ENCODE measurements at regions not wholly inside any gene's neighbourhood (a gene's known extent, or its start where the extent isn't known, plus 50 kb on each side); places are given as distances from the start of the nearest gene placed in this dataset.

DNA sequence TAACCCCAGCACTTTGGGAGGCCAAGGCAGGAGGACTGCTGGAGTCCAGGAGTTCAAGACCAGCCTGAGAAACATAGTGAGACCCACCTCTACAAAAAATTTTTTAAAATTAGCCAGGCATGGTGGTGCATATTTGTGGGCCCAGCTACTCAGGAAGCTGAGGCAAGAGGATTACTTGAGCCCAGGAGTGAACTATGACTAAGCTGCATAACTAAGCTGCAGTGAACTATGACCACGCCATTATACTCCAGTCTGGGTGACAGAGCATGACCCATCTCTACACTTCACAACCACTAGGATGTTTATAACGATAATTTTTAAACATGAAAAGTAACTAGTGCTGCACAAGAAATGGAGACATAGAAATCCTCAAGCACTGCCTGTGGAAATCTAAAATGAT lies 352.7 kb upstream of the SGCG start:
- TF ChIP-seq, protein P1, sequence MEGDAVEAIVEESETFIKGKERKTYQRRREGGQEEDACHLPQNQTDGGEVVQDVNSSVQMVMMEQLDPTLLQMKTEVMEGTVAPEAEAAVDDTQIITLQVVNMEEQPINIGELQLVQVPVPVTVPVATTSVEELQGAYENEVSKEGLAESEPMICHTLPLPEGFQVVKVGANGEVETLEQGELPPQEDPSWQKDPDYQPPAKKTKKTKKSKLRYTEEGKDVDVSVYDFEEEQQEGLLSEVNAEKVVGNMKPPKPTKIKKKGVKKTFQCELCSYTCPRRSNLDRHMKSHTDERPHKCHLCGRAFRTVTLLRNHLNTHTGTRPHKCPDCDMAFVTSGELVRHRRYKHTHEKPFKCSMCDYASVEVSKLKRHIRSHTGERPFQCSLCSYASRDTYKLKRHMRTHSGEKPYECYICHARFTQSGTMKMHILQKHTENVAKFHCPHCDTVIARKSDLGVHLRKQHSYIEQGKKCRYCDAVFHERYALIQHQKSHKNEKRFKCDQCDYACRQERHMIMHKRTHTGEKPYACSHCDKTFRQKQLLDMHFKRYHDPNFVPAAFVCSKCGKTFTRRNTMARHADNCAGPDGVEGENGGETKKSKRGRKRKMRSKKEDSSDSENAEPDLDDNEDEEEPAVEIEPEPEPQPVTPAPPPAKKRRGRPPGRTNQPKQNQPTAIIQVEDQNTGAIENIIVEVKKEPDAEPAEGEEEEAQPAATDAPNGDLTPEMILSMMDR (conservative IDR thresholded peaks at IDR 0.05; ENCODE audit: low read length), result no peak
- no peak overlapping the region for H3K4me3 ChIP-seq (ENCODE audit: low read length)
- DNase-seq (ENCODE audit: low read depth), result peak; percentile 23

DNA sequence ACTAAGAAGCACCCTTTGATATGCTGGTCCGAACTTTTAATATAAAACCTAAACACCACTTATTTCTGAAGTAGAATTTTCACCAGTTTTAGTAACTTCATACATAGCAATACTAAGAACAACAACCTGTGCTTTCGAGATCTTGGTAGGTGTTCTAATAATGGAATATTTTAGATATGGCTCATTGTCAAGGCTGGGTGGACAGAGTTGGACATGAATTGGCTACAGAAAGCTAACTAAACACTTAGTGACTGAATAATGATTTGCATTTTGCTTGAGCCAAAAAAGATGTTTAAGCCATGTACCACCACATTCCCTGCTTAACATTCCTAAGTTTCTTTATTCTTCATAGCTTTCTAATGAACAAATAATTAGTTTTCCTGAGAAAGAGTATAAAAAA lies 344.3 kb upstream of the SGCG start:
- TF ChIP-seq, protein P1 (conservative IDR thresholded peaks at IDR 0.05; ENCODE audit: low read length), result no peak
- DNase-seq (ENCODE audit: low read depth), result no peak
- no peak overlapping the region for H3K4me3 ChIP-seq (ENCODE audit: low read length)

DNA sequence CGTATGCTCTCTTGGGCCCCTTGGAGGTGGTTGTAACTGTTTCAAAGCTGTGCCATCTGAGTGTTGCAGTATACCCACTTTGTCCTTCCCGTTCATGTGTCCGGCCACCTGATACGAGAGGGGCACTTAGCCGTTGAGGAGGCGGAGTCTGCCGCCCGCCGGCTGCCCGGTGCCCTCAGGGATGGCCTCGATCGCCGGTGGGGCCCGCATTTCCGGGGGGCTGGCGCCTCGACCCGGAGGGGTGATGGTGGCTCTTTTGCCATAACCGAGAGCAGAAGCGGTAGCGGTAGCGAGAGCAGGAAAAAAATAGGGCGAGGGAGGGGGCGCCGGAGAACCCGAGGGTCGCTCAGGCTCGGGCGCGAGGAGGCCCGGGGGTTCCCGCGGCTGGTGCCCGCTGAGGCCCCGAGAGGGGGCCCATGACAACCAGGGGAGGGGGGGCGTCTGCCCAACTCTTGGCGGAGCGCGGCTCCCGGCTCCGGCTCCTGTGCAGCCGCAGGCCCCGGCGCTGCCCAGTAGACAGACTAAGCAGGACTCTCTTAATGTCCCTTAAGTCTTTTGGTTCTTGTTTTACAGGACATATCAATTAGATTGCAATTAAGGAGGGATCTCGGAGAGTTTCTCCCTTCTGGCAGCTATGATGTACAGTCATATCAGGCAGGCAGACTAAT lies 342.7 kb upstream of the SGCG start:
- TF ChIP-seq, protein P1 (conservative IDR thresholded peaks at IDR 0.05; ENCODE audit: low read length), result no peak
- DNase-seq (ENCODE audit: low read depth), result no peak
- H3K4me3 ChIP-seq (ENCODE audit: low read length), result peak overlapping the region; percentile 7; the same call in 1 of the 2 replicates

DNA sequence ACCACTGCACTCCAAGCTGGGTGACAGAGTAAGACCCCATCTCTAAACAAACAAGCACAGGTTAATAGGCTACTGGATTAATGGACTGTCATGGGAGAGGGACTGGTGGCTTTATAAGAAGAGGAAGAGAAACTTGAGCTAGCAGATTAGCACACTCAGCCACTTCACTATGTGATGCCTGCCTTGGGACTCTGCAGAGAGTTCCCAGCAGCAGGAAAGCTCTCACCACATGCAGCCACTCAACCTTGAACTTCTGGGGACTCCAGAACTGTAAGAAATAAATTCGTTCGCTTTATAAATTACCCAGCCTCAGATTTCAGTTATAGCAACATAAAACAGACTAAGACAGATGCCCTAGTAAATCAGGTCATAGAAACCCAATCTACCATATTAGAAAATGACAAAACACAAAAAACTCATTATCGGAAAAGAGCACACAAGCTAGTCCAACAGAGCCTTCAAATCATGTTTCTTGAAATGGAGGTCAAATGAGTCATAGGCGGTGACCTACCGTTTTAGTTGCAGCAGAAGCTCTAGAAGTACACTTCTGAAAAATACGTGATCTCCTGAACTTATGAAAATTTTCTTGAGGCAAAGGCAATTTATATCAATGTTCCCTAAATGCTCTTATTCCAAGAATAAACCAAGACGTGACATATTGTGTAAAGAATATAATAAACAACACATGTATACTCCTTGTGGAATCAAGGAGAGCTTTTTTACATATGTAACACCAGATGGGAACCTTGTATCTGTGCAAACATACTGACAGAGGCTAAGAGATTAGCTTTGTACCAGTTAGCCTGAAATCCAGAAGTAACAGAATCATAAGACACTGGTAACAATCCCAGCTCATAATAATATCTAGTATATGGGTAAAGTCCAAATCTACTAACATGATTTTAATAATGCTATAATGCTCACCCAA lies 340.9 kb upstream of the SGCG start:
- no peak overlapping the region for H3K4me3 ChIP-seq (ENCODE audit: low read length)
- TF ChIP-seq, protein P1 (conservative IDR thresholded peaks at IDR 0.05; ENCODE audit: low read length), result no peak
- no peak for DNase-seq (ENCODE audit: low read depth)

DNA sequence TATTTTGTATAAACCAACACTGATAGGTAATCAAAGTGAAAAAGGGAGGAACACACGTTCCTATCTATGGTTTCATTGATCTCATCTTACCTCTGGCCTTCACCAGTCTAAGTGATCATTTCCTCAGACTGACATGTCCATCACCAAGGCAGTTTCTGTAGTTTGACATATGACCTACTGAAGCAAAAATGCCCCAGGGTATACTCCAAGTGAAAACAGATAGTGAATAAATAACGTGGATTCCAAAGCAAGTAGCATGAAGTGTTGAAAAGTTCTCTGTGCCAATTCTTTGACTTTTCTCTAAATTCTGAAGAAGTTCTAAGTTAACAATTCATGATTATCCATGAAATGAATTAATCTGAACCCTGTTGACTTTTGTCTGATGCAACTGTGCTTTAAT lies 334.2 kb upstream of the SGCG start:
- H3K4me3 ChIP-seq (ENCODE audit: low read length), result no peak overlapping the region
- DNase-seq (ENCODE audit: low read depth), result no peak
- TF ChIP-seq, protein P1 (conservative IDR thresholded peaks at IDR 0.05; ENCODE audit: low read length), result no peak

DNA sequence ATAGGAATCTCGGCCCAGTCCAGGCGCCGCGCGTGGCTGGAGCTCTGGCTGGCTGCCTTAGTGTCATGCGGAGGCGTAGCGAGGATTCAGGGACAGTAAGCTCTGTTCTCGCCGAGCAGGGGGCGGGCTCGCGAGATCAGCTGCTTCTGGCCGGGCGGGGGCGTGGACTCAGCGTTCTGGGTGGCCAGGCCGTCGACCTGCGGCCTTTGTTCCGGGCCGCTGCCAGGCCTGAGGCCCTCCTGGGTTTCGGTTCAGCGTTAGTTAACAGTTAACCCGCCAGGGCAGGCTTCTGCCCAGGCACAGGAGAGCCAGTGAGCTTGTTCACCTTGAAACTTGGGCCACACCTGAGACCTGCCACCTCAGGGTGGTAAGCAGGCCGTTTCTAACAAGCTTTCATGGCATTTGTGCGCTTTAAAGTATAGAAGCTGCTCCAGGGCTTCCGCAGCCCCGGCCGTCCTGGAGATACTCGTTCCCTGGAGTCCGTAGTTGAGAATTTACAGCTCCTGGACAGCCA lies 332.2 kb upstream of the SGCG start:
- no peak for DNase-seq (ENCODE audit: low read depth)
- H3K4me3 ChIP-seq (ENCODE audit: low read length), result no peak overlapping the region
- TF ChIP-seq, protein P1 (conservative IDR thresholded peaks at IDR 0.05; ENCODE audit: low read length), result no peak

All from AG10803 (cell line).